ENCODE measurements at regions not wholly inside any gene's neighbourhood (a gene's known extent, or its start where the extent isn't known, plus 50 kb on each side); places are given as distances from the start of the nearest gene placed in this dataset.

GRCh38 chr2:219918254-219918653 lies 290.8 kb downstream of the SLC4A3 start:
- no peaks in the 10 kb centered on the region for H3K27me3 ChIP-seq (ENCODE audit: insufficient read depth, low read length)

GRCh38 chr2:219918944-219919343 lies 291.5 kb downstream of the SLC4A3 start:
- WGBS, result 92% methylated on average over 4 of the region's 4 CpGs
- Histone ChIP-seq H3K4me3 (ENCODE audit: low read length) (no peak overlapping the region), H3K27me3 (ENCODE audit: insufficient read depth, low read length) (no peaks in the 10 kb centered on the region), H3K9ac (ENCODE audit: low read depth, low read length) (no peak overlapping the region), H3K27ac (ENCODE audit: low read depth, low read length) (no peak overlapping the region), H3K36me3 (ENCODE audit: insufficient read depth, low read length) (no peaks in the 10 kb centered on the region), H3K9me3 (ENCODE audit: insufficient read depth, low read depth, low read length) (no peaks in the 10 kb centered on the region), H3K4me1 (ENCODE audit: insufficient read depth, low read length) (no peaks in the 10 kb centered on the region)

More at GRCh38 chr2:219918254-219918653, 290.8 kb downstream of the SLC4A3 start:
- no peaks in the 10 kb centered on the region for H3K4me1 ChIP-seq (ENCODE audit: insufficient read depth, low read length)
- no peak overlapping the region for H3K9ac ChIP-seq (ENCODE audit: low read depth, low read length)
- no peak overlapping the region for H3K27ac ChIP-seq (ENCODE audit: low read depth, low read length)
- H3K36me3 ChIP-seq (ENCODE audit: insufficient read depth, low read length), result no peaks in the 10 kb centered on the region
- no peak overlapping the region for H3K4me3 ChIP-seq (ENCODE audit: low read length)
- WGBS, result 98% methylated on average over 3 of the region's 3 CpGs
- H3K9me3 ChIP-seq (ENCODE audit: insufficient read depth, low read depth, low read length), result no peaks in the 10 kb centered on the region

DNA sequence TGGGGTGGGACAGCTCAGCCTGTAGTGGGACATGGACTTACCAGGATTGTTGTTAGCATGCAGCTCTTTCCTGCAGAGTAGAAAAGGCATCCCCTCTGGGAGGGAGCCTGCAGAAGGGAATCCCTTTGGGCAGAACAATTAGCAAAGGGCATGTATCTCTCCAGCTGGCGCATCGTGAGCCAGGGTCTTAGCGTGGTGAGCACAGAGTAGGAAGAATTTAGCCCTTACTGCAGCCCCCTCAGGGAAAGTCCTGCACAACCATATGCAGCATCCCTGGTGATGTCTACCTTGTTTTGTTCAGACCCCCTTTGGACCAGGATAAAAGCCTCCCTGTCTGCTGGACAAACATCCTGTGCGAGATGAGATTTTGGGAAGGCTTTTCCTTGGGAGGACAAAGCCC lies 292.1 kb downstream of the SLC4A3 start:
- Histone ChIP-seq H3K27ac (ENCODE audit: low read depth, low read length) (no peak overlapping the region), H3K9me3 (ENCODE audit: insufficient read depth, low read depth, low read length) (no peaks in the 10 kb centered on the region), H3K4me1 (ENCODE audit: insufficient read depth, low read length) (no peaks in the 10 kb centered on the region), H3K9ac (ENCODE audit: low read depth, low read length) (no peak overlapping the region), H3K4me3 (ENCODE audit: low read length) (no peak overlapping the region), H3K36me3 (ENCODE audit: insufficient read depth, low read length) (no peaks in the 10 kb centered on the region), H3K27me3 (ENCODE audit: insufficient read depth, low read length) (no peaks in the 10 kb centered on the region)
- WGBS, result 88% methylated on average over 4 of the region's 4 CpGs

DNA sequence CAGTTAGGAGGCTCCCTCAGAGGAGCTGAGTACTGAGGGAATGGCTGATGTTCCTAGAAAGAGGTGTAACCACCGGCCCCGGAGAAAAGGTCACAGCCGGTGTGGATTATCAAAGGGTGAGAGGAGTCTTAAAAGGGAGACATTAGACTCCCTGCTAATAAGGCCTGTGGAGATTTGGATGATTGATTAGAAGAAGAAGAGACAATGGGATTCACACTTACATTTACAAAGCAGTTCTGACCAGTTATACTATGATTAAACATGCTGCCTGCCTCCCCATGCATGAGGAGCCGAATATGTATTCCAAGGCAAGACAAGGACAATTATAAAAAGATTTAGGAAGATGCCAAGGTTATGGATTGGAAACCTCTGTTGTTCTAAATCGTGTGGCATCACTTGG lies 302.4 kb downstream of the SLC4A3 start:
- no peak overlapping the region for H3K9ac ChIP-seq (ENCODE audit: low read depth, low read length)
- no peak overlapping the region for H3K4me3 ChIP-seq (ENCODE audit: low read length)
- no peaks in the 10 kb centered on the region for H3K27me3 ChIP-seq (ENCODE audit: insufficient read depth, low read length)
- H3K27ac ChIP-seq (ENCODE audit: low read depth, low read length), result no peak overlapping the region
- H3K9me3 ChIP-seq (ENCODE audit: insufficient read depth, low read depth, low read length), result no peaks in the 10 kb centered on the region
- 88% methylated on average over 5 of the region's 5 CpGs for WGBS
- no peaks in the 10 kb centered on the region for H3K36me3 ChIP-seq (ENCODE audit: insufficient read depth, low read length)
- no peaks in the 10 kb centered on the region for H3K4me1 ChIP-seq (ENCODE audit: insufficient read depth, low read length)

DNA sequence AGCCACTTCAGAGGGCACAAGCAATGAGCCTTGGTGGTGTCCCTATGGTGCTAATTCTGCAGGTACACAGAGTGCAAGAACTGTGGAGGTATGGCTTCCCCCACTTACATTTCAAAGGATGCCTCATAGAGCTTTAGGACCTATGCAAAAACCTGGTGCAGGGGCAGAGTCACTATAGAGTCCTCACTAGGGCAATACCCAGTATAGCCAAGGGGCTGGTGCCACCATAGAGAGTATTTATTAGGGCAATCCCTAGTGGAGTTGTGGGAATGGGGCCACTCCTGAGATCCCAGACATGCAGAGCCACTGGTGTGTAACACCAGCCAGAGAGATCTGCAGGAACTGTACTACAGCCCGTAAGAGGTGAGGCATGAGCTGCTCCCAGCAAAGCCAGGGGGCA lies 312.2 kb downstream of the SLC4A3 start:
- Histone ChIP-seq H3K4me3 (ENCODE audit: low read length) (no peak overlapping the region), H3K27ac (ENCODE audit: low read depth, low read length) (no peak overlapping the region), H3K9ac (ENCODE audit: low read depth, low read length) (no peak overlapping the region), H3K4me1 (ENCODE audit: insufficient read depth, low read length) (no peaks in the 10 kb centered on the region), H3K27me3 (ENCODE audit: insufficient read depth, low read length) (no peaks in the 10 kb centered on the region), H3K9me3 (ENCODE audit: insufficient read depth, low read depth, low read length) (no peaks in the 10 kb centered on the region), H3K36me3 (ENCODE audit: insufficient read depth, low read length) (no peaks in the 10 kb centered on the region)
- 96% methylated on average over 1 of the region's 1 CpG for WGBS

- H3K9ac ChIP-seq (ENCODE audit: low read depth, low read length), result no peak overlapping the region
- H3K27me3 ChIP-seq (ENCODE audit: insufficient read depth, low read length), result no peaks in the 10 kb centered on the region
- H3K9me3 ChIP-seq (ENCODE audit: insufficient read depth, low read depth, low read length), result no peaks in the 10 kb centered on the region
- H3K4me3 ChIP-seq (ENCODE audit: low read length), result no peak overlapping the region
- WGBS, result 98% methylated on average over 4 of the region's 4 CpGs
- no peaks in the 10 kb centered on the region for H3K4me1 ChIP-seq (ENCODE audit: insufficient read depth, low read length)
- H3K36me3 ChIP-seq (ENCODE audit: insufficient read depth, low read length), result no peaks in the 10 kb centered on the region
- no peak overlapping the region for H3K27ac ChIP-seq (ENCODE audit: low read depth, low read length)
Measured at GRCh38 chr2:219944866-219945265, 317.4 kb downstream of the SLC4A3 start.

DNA sequence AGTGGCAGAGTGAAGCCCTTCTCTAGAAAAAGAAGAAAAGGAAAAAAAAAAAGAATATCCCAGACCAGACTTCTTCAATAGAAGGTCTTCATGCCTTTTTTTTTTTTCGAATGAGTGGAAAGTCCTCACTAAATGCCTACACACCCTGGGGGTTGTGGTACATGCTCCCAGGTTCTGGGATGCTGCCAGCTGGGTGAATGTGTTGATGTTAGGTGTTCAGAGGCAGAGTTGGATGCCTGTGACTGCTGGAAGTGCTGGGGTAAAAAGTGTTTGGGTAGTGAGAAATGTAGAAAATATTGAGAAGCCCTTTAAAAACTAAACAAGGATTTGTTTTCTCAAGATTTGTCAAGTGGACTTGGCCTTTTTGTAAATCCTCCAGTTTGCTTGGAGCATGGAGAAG lies 318.6 kb downstream of the SLC4A3 start:
- no peak overlapping the region for H3K4me3 ChIP-seq (ENCODE audit: low read length)
- no peaks in the 10 kb centered on the region for H3K4me1 ChIP-seq (ENCODE audit: insufficient read depth, low read length)
- H3K27ac ChIP-seq (ENCODE audit: low read depth, low read length), result no peak overlapping the region
- no CpG with 5 or more reads among the region's 1 CpG for WGBS
- H3K9me3 ChIP-seq (ENCODE audit: insufficient read depth, low read depth, low read length), result no peaks in the 10 kb centered on the region
- no peak overlapping the region for H3K9ac ChIP-seq (ENCODE audit: low read depth, low read length)
- no peaks in the 10 kb centered on the region for H3K36me3 ChIP-seq (ENCODE audit: insufficient read depth, low read length)
- no peaks in the 10 kb centered on the region for H3K27me3 ChIP-seq (ENCODE audit: insufficient read depth, low read length)

DNA sequence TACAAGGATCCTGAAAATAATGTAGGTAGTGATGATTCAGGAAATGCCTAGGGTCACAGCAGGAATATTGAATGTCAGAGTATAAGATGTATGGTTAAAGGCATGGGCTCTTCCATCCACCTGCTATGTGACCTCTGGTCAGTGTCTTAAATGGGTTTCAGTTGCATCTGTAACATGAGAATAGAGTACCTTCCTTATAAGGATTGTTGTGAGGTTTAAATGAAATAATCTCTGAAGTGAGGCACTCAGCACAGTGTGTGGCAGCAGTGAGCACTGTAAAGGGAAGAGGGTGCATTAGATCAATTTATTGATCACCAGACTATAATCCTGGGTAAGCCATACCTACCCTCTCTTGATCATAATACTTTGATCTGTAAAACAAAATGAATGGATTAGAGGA lies 319.1 kb downstream of the SLC4A3 start:
- Histone ChIP-seq H3K4me3 (ENCODE audit: low read length) (no peak overlapping the region), H3K4me1 (ENCODE audit: insufficient read depth, low read length) (no peaks in the 10 kb centered on the region), H3K36me3 (ENCODE audit: insufficient read depth, low read length) (no peaks in the 10 kb centered on the region), H3K27me3 (ENCODE audit: insufficient read depth, low read length) (no peaks in the 10 kb centered on the region), H3K27ac (ENCODE audit: low read depth, low read length) (no peak overlapping the region), H3K9me3 (ENCODE audit: insufficient read depth, low read depth, low read length) (no peaks in the 10 kb centered on the region), H3K9ac (ENCODE audit: low read depth, low read length) (no peak overlapping the region)

GRCh38 chr2:219947575-219947974 lies 320.1 kb downstream of the SLC4A3 start:
- H3K4me1 ChIP-seq (ENCODE audit: insufficient read depth, low read length), result no peaks in the 10 kb centered on the region
- H3K36me3 ChIP-seq (ENCODE audit: insufficient read depth, low read length), result no peaks in the 10 kb centered on the region
- no peaks in the 10 kb centered on the region for H3K9me3 ChIP-seq (ENCODE audit: insufficient read depth, low read depth, low read length)
- H3K4me3 ChIP-seq (ENCODE audit: low read length), result no peak overlapping the region
- no peaks in the 10 kb centered on the region for H3K27me3 ChIP-seq (ENCODE audit: insufficient read depth, low read length)
- 95% methylated on average over 3 of the region's 3 CpGs for WGBS
- no peak overlapping the region for H3K27ac ChIP-seq (ENCODE audit: low read depth, low read length)
- H3K9ac ChIP-seq (ENCODE audit: low read depth, low read length), result no peak overlapping the region

GRCh38 chr2:219949053-219949452 lies 321.6 kb downstream of the SLC4A3 start:
- Histone ChIP-seq H3K27me3 (ENCODE audit: insufficient read depth, low read length) (no peaks in the 10 kb centered on the region), H3K36me3 (ENCODE audit: insufficient read depth, low read length) (no peaks in the 10 kb centered on the region), H3K4me1 (ENCODE audit: insufficient read depth, low read length) (no peaks in the 10 kb centered on the region), H3K9me3 (ENCODE audit: insufficient read depth, low read depth, low read length) (no peaks in the 10 kb centered on the region), H3K4me3 (ENCODE audit: low read length) (no peak overlapping the region), H3K27ac (ENCODE audit: low read depth, low read length) (no peak overlapping the region), H3K9ac (ENCODE audit: low read depth, low read length) (no peak overlapping the region)
- 94% methylated on average over 2 of the region's 3 CpGs for WGBS

DNA sequence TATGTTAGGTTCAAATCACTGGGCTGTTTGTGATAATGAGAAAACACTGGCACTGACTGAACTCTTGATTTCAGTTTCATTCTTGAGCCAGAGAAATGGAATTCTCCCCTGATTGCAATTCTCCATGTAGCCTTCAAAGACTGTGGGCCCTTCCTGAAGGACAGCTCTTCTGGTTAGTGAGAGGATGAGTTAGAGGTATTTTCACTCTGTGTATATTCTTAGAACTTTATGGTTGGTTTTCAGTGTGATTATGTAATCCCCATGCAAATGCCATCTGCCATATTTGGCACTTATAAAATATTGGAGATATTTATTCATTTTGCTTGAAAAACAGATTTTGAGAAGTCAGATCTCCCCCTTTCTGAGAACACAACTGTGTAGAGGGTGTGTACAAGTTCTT lies 323.7 kb downstream of the SLC4A3 start:
- H3K27me3 ChIP-seq (ENCODE audit: insufficient read depth, low read length), result no peaks in the 10 kb centered on the region
- no peaks in the 10 kb centered on the region for H3K4me1 ChIP-seq (ENCODE audit: insufficient read depth, low read length)
- H3K4me3 ChIP-seq (ENCODE audit: low read length), result no peak overlapping the region
- H3K36me3 ChIP-seq (ENCODE audit: insufficient read depth, low read length), result no peaks in the 10 kb centered on the region
- H3K9ac ChIP-seq (ENCODE audit: low read depth, low read length), result no peak overlapping the region
- peaks cover 5% of the 10 kb centered on the region; the same call in 1 of the 2 replicates for H3K9me3 ChIP-seq (ENCODE audit: insufficient read depth, low read depth, low read length)
- no peak overlapping the region for H3K27ac ChIP-seq (ENCODE audit: low read depth, low read length)

DNA sequence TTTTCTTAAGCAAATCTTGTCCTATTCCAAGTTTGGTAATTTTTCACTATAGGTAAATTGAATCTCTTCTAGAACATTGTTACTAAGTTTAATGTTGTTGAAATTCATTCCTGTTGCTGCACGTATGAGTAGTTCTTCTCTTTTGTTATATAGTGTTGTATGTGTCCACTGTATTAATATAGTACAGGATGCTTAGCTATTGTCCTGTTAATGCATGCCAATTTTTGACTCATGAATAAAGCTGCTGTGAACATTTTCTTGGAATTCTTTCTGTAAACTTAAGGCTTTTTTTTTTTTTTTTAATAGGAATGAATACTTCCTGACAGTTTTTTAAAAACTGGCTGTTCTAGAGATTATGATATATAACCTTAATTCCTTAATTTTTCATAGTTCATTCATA lies 326.9 kb downstream of the SLC4A3 start:
- no CpG with 5 or more reads among the region's 1 CpG for WGBS
- no peak overlapping the region for H3K9ac ChIP-seq (ENCODE audit: low read depth, low read length)
- no peaks in the 10 kb centered on the region for H3K36me3 ChIP-seq (ENCODE audit: insufficient read depth, low read length)
- H3K9me3 ChIP-seq (ENCODE audit: insufficient read depth, low read depth, low read length), result peaks cover 15% of the 10 kb centered on the region; the same call in 1 of the 2 replicates
- H3K4me1 ChIP-seq (ENCODE audit: insufficient read depth, low read length), result no peaks in the 10 kb centered on the region
- H3K27me3 ChIP-seq (ENCODE audit: insufficient read depth, low read length), result no peaks in the 10 kb centered on the region
- no peak overlapping the region for H3K4me3 ChIP-seq (ENCODE audit: low read length)
- H3K27ac ChIP-seq (ENCODE audit: low read depth, low read length), result no peak overlapping the region
